GM12878 (cell line): ENCODE measurements at regions not wholly inside any gene's neighbourhood (a gene's known extent, or its start where the extent isn't known, plus 50 kb on each side); places are given as distances from the start of the nearest gene placed in this dataset.

Experiments
- BMI1 ChIP-seq: fragments of 450-650 bp; IDR thresholded peaks from 2 replicates; pipeline ENCODE4 v1.6.1; 2016; ENCODE audit warnings: mild to moderate bottlenecking, moderate library complexity, borderline replicate concordance
- BRCA1 ChIP-seq: IDR thresholded peaks from 2 replicates; pipeline ENCODE4 v1.6.1; 2011; ENCODE audit warnings: low read depth, low read length, improper control_type of control experiment
- CEBPZ ChIP-seq: fragments of 150-350 bp; IDR thresholded peaks from 2 replicates; pipeline ENCODE4 v1.6.1; 2016; ENCODE audit warnings: low read depth, low read length
- E2F4 ChIP-seq: IDR thresholded peaks from 2 replicates; pipeline ENCODE4 v1.6.1; 2012; ENCODE audit warnings: low read depth, low read length, improper control_type of control experiment
- E4F1 ChIP-seq: fragments of 450-650 bp; IDR thresholded peaks from 2 replicates; pipeline ENCODE4 v1.6.1; 2018; ENCODE audit warnings: borderline replicate concordance, mild to moderate bottlenecking; ENCODE audit not compliant: partially characterized antibody
- FOXM1 ChIP-seq: IDR thresholded peaks from 2 replicates; pipeline ENCODE4 v1.6.1; 2012; ENCODE audit warnings: low read depth, mild to moderate bottlenecking, inconsistent platforms, low read length, moderate library complexity
- NBN ChIP-seq: fragments of 450-650 bp; IDR thresholded peaks from 2 replicates; pipeline ENCODE4 v1.6.1; 2016
- NFIC ChIP-seq: IDR thresholded peaks from 2 replicates; pipeline ENCODE4 v1.6.1; 2012; ENCODE audit warnings: low read depth, mild to moderate bottlenecking, inconsistent platforms, low read length, moderate library complexity
- PRDM15 ChIP-seq: fragments of 450-650 bp; formaldehyde crosslinking; IDR thresholded peaks from 2 replicates; pipeline ENCODE4 v1.4.0; 2020; ENCODE audit warnings: mild to moderate bottlenecking, moderate library complexity
- RBBP5 ChIP-seq: fragments of 200-600 bp; sonication (generic); conservative IDR thresholded peaks from 2 replicates; pipeline ENCODE4 v1.6.1; 2016
- RCOR1 ChIP-seq: conservative IDR thresholded peaks from 2 replicates; pipeline ENCODE4 v1.6.1; 2012; ENCODE audit warnings: low read depth, low read length, improper control_type of control experiment
- SMAD1 ChIP-seq: fragments of 450-650 bp; IDR thresholded peaks from 2 replicates; pipeline ENCODE4 v1.6.1; 2018; ENCODE audit warnings: mild to moderate bottlenecking, low read depth; ENCODE audit not compliant: partially characterized antibody
- SREBF2 ChIP-seq: IDR thresholded peaks from 2 replicates; pipeline ENCODE4 v1.6.1; 2012; ENCODE audit warnings: mild to moderate bottlenecking, low read length
- TAF1 ChIP-seq: IDR thresholded peaks from 2 replicates; pipeline ENCODE4 v1.6.1; 2011; ENCODE audit warnings: mild to moderate bottlenecking, low read depth, low read length, borderline replicate concordance
- YY1 ChIP-seq: IDR thresholded peaks from 2 replicates; pipeline ENCODE4 v1.6.1; 2011; ENCODE audit warnings: low read depth, mild to moderate bottlenecking, low read length
- ZBTB11 ChIP-seq: fragments of 450-650 bp; formaldehyde crosslinking; IDR thresholded peaks from 2 replicates; pipeline ENCODE4 v1.5.0; 2022; ENCODE audit warnings: mild to moderate bottlenecking, missing genetic modification characterization
- ZNF274 ChIP-seq: IDR thresholded peaks from one replicate; pipeline ENCODE4 v1.8.0; 2011; ENCODE audit not compliant: insufficient read length, insufficient read depth

- TF ChIP-seq NBN = no peak
- no peak for TF ChIP-seq ZNF274
- no peak for TF ChIP-seq E2F4
- no peak for TF ChIP-seq TAF1
- no peak for TF ChIP-seq E4F1
- no peak for TF ChIP-seq FOXM1
- TF ChIP-seq SREBF2 = no peak
- TF ChIP-seq BRCA1 = no peak
- TF ChIP-seq PRDM15 (CRISPR knock-in tag) = no peak
- TF ChIP-seq ZBTB11 = no peak
- TF ChIP-seq RBBP5 = no peak
- TF ChIP-seq BMI1 = no peak
- no peak for TF ChIP-seq SMAD1
- no peak for TF ChIP-seq CEBPZ
- TF ChIP-seq RCOR1 = no peak
- no peak for TF ChIP-seq NFIC
- no peak for TF ChIP-seq YY1
Observed at GRCh38 chr2:204255526-204255925, 289.7 kb upstream of the PARD3B start (continued).
